Gastrocnemius medialis (tissue), 4 donors: ENCODE measurements at regions not wholly inside any gene's neighbourhood (a gene's known extent, or its start where the extent isn't known, plus 50 kb on each side); places are given as distances from the start of the nearest gene placed in this dataset.

Source experiments
- CTCF ChIP-seq, 5 experiments: fragments of 450-650 bp in 3 of 5; fragments of 200-600 bp in 2 of 5; sonication (generic) in 2 of 5; IDR thresholded peaks in 4 of 5; conservative IDR thresholded peaks in 1 of 5; 1 replicate in 4 of 5; 2 replicates in 1 of 5; pipeline ENCODE4 v1.5.1; 2016 to 2019; ENCODE audit warnings: antibody characterized with exemption in 5 of 5, mild to moderate bottlenecking in 3 of 5, moderate library complexity in 3 of 5
- POLR2A ChIP-seq, 2 donors: fragments of 450-650 bp; IDR thresholded peaks; one replicate each; pipeline ENCODE4 v1.6.1; 2017; ENCODE audit warnings: antibody characterized with exemption in 2 of 2, mild to moderate bottlenecking in 2 of 2, moderate library complexity in 2 of 2

- no peak for TF ChIP-seq POLR2A (IDR thresholded peaks at IDR 0.05)
- no peak for TF ChIP-seq CTCF (IDR thresholded peaks at IDR 0.05 in 4 of 5, conservative IDR thresholded peaks at IDR 0.05 in 1 of 5)
Measured at GRCh38 chr4:60400593-60400992, 799.5 kb upstream of the ADGRL3 start.
